ENCODE measurements at regions not wholly inside any gene's neighbourhood (a gene's known extent, or its start where the extent isn't known, plus 50 kb on each side); places are given as distances from the start of the nearest gene placed in this dataset.

DNA sequence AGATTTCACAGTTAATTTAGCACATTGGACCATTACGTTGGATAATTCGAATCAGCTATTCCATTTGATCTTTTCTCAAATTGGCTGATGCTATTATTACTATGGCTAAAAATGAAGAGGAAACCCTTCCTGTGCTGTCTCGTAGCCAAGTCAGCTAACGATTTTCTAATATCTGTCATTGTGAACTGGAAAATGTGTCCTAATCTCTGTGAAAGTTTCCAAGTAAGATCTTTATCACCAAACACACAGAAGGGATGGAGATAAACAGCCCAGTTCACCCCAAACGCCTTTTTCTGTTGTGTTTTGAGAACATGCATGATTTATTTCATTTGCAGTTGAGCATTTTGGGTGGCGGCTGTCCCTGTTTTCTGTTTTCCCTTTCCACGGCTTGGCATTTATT is 312.8 kb downstream of the FOXL1 start:
- no peaks in the 10 kb centered on the region for H3K4me1 ChIP-seq (ENCODE audit: insufficient read depth, low read length)
- H3K27me3 ChIP-seq (ENCODE audit: insufficient read depth, low read length), result no peaks in the 10 kb centered on the region
- no peaks in the 10 kb centered on the region for H3K36me3 ChIP-seq (ENCODE audit: insufficient read depth, low read depth, low read length)
- no peak overlapping the region for H3K9ac ChIP-seq (ENCODE audit: low read depth, low read length)
- H3K27ac ChIP-seq (ENCODE audit: low read length), result no peak overlapping the region
- H3K9me3 ChIP-seq (ENCODE audit: insufficient read depth, low read depth, low read length), result no peaks in the 10 kb centered on the region
- H3K4me3 ChIP-seq (ENCODE audit: low read length), result no peak overlapping the region

DNA sequence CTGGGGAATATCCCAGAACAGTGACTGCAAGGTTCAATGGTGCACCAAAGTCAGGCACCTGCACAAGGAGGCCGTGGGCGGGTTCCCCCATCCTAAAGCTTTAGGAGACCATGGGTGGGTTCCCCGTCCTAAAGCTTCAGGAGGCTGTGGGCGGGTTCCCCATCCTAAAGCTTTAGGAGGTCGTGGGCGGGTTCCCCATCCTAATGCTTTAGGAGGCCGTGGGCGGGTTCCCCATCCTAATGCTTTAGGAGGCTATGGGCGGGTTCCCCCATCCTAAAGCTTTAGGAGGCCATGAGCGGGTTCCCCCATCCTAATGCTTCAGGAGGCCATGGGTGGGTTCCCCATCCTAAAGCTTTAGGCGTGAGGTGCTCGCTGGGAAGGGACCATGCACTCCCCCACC is 313.3 kb downstream of the FOXL1 start:
- no peaks in the 10 kb centered on the region for H3K36me3 ChIP-seq (ENCODE audit: insufficient read depth, low read depth, low read length)
- no peaks in the 10 kb centered on the region for H3K9me3 ChIP-seq (ENCODE audit: insufficient read depth, low read depth, low read length)
- no peaks in the 10 kb centered on the region for H3K27me3 ChIP-seq (ENCODE audit: insufficient read depth, low read length)
- no peaks in the 10 kb centered on the region for H3K4me1 ChIP-seq (ENCODE audit: insufficient read depth, low read length)
- no peak overlapping the region for H3K4me3 ChIP-seq (ENCODE audit: low read length)
- no peak overlapping the region for H3K9ac ChIP-seq (ENCODE audit: low read depth, low read length)
- H3K27ac ChIP-seq (ENCODE audit: low read length), result no peak overlapping the region

DNA sequence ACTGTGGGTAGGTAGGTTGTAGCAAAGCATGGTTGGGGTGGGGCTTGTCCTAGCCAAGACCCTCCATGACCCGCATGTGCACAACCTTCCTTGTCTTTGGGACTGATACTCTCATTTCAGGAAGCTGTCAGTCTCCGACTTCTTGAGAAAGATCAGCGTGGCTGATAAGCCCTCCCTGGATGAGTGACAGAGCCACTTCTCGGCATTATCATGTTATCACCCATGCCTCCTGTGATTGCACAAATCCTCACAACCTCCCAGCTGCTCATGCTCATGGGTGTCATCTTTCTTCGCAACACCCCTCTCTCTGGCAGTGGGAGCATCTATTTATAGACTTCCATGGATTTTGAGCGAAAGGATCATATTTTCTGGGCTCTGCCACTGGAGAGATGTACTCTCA is 314.2 kb downstream of the FOXL1 start:
- no peak overlapping the region for H3K27ac ChIP-seq (ENCODE audit: low read length)
- no peaks in the 10 kb centered on the region for H3K4me1 ChIP-seq (ENCODE audit: insufficient read depth, low read length)

DNA sequence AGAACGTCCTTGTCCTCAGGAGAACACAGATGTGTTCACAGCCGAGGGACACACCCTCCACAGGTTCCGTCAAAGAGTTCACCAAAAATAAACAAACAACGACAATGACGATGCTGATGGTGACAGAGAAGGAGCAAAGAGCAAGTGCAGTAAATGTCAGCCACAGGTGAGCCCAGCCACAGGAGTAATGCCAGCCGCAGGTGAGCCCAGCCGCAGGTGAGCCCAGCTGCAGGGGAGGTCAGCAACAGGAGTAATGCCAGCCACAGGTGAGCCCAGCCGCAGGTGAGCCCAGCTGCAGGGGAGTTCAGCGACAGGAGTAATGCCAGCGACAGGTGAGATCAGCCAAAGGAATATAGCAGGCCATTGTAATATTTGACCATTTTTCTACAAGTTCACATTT is 315.2 kb downstream of the FOXL1 start:
- no peak overlapping the region for H3K9ac ChIP-seq (ENCODE audit: low read depth, low read length)
- no peaks in the 10 kb centered on the region for H3K9me3 ChIP-seq (ENCODE audit: insufficient read depth, low read depth, low read length)
- no peak overlapping the region for H3K4me3 ChIP-seq (ENCODE audit: low read length)
- no peaks in the 10 kb centered on the region; the same call in 1 of the 2 replicates for H3K27me3 ChIP-seq (ENCODE audit: insufficient read depth, low read length)
- H3K4me1 ChIP-seq (ENCODE audit: insufficient read depth, low read length), result no peaks in the 10 kb centered on the region
- no peaks in the 10 kb centered on the region for H3K36me3 ChIP-seq (ENCODE audit: insufficient read depth, low read depth, low read length)
- H3K27ac ChIP-seq (ENCODE audit: low read length), result no peak overlapping the region

More for the DNA sequence above, 314.2 kb downstream of the FOXL1 start:
- H3K9me3 ChIP-seq (ENCODE audit: insufficient read depth, low read depth, low read length), result no peaks in the 10 kb centered on the region
- no peak overlapping the region for H3K9ac ChIP-seq (ENCODE audit: low read depth, low read length)
- H3K27me3 ChIP-seq (ENCODE audit: insufficient read depth, low read length), result no peaks in the 10 kb centered on the region
- H3K4me3 ChIP-seq (ENCODE audit: low read length), result no peak overlapping the region
- no peaks in the 10 kb centered on the region for H3K36me3 ChIP-seq (ENCODE audit: insufficient read depth, low read depth, low read length)

DNA sequence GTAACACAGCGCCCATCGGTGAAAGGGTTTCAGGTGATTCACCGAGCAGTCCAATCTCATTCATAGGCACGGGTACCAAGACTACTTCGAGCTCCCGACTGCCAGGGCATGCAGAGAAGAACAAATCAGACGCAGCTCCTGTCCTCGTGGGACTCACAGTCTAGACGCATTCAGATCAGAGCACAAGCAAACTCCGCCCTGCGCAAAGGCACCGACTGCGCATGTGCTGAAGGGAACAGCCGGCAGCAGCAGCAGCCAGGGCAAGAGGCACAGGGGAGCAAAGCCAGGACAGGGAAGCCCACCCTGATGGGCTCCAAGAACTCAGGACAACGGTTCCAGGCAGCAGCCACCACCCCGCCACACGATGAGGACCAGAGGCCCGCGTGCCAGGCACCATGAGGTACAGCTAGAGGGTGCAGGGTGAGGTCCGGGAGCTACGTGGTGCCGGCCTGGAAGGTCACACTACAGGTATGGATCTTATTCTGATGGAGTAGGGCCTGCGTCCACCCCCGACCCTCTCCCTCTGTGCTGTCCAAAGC is 315.7 kb downstream of the FOXL1 start:
- H3K9me3 ChIP-seq (ENCODE audit: insufficient read depth, low read depth, low read length), result no peaks in the 10 kb centered on the region
- H3K9ac ChIP-seq (ENCODE audit: low read depth, low read length), result no peak overlapping the region
- H3K4me3 ChIP-seq (ENCODE audit: low read length), result no peak overlapping the region
- no peak overlapping the region for H3K27ac ChIP-seq (ENCODE audit: low read length)
- H3K36me3 ChIP-seq (ENCODE audit: insufficient read depth, low read depth, low read length), result no peaks in the 10 kb centered on the region
- no peaks in the 10 kb centered on the region for H3K4me1 ChIP-seq (ENCODE audit: insufficient read depth, low read length)
- H3K27me3 ChIP-seq (ENCODE audit: insufficient read depth, low read length), result no peaks in the 10 kb centered on the region; the same call in 1 of the 2 replicates

DNA sequence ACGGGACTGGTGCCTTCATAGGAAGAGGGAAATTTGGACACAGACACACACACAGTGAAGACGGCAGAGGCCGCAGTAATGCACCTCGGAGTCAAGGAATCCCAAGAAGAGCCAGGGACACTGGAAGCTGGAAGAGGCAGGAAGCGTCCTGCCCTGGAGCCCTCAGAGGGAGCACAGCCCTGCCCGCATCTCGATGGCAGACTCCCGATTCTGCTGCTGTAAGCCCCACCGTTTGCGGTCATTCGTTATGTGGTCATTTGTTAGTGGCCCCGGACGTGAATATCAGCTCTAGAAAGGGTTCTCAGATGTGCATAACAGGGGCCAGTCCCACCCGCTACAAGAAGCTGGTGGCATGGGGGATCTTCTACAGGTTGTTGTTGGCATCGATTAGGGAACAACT is 316.6 kb downstream of the FOXL1 start:
- Histone ChIP-seq H3K4me3 (ENCODE audit: low read length) (no peak overlapping the region), H3K27ac (ENCODE audit: low read length) (no peak overlapping the region), H3K9me3 (ENCODE audit: insufficient read depth, low read depth, low read length) (no peaks in the 10 kb centered on the region), H3K27me3 (ENCODE audit: insufficient read depth, low read length) (no peaks in the 10 kb centered on the region; the same call in 1 of the 2 replicates), H3K36me3 (ENCODE audit: insufficient read depth, low read depth, low read length) (no peaks in the 10 kb centered on the region), H3K4me1 (ENCODE audit: insufficient read depth, low read length) (no peaks in the 10 kb centered on the region), H3K9ac (ENCODE audit: low read depth, low read length) (no peak overlapping the region)

DNA sequence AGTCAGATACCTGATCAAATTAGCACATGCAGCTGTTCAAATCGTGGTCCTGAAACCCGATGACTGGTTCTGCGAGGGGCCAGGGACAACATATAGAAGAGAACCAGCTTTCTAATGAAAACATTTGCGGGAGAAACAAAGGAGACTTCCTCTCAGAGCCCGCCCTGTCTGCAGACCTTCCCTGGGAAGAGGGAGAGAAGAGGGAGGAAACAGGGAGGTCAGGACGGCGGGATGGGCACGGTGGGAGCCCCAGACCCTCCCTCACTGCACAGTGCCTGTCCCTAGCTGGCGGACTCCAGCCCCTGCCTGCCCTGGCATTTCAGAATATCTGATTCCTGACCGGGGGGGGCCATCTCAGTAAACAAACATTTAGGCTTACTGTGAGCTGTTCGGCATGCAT is 317.3 kb downstream of the FOXL1 start:
- Histone ChIP-seq H3K9ac (ENCODE audit: low read depth, low read length) (no peak overlapping the region), H3K27ac (ENCODE audit: low read length) (no peak overlapping the region), H3K9me3 (ENCODE audit: insufficient read depth, low read depth, low read length) (no peaks in the 10 kb centered on the region), H3K4me1 (ENCODE audit: insufficient read depth, low read length) (no peaks in the 10 kb centered on the region), H3K4me3 (ENCODE audit: low read length) (no peak overlapping the region), H3K36me3 (ENCODE audit: insufficient read depth, low read depth, low read length) (no peaks in the 10 kb centered on the region), H3K27me3 (ENCODE audit: insufficient read depth, low read length) (no peaks in the 10 kb centered on the region; the same call in 1 of the 2 replicates)

DNA sequence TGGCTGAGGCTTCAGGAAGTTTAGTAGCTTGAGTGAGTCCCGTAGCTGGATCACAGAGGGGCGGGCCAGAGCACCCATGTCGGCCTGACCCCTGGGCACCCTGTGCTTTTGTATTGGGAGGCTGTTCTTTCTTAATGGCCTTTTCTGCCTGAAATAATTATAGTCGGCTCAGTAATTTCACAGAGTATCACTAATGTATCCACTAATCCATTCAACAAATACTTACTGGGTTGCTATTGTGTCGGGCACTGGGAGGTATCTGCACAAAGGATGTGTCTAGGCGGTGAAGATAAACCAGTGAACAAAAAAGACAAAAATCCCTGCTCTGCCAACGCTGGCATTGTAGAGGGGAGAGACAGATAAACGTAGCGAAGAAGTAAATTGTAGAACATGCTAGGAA is 318.6 kb downstream of the FOXL1 start:
- H3K27me3 ChIP-seq (ENCODE audit: insufficient read depth, low read length), result no peaks in the 10 kb centered on the region; the same call in 1 of the 2 replicates
- H3K9me3 ChIP-seq (ENCODE audit: insufficient read depth, low read depth, low read length), result no peaks in the 10 kb centered on the region
- H3K4me1 ChIP-seq (ENCODE audit: insufficient read depth, low read length), result no peaks in the 10 kb centered on the region
- no peak overlapping the region for H3K4me3 ChIP-seq (ENCODE audit: low read length)
- no peak overlapping the region for H3K9ac ChIP-seq (ENCODE audit: low read depth, low read length)
- H3K36me3 ChIP-seq (ENCODE audit: insufficient read depth, low read depth, low read length), result no peaks in the 10 kb centered on the region
- H3K27ac ChIP-seq (ENCODE audit: low read length), result no peak overlapping the region

DNA sequence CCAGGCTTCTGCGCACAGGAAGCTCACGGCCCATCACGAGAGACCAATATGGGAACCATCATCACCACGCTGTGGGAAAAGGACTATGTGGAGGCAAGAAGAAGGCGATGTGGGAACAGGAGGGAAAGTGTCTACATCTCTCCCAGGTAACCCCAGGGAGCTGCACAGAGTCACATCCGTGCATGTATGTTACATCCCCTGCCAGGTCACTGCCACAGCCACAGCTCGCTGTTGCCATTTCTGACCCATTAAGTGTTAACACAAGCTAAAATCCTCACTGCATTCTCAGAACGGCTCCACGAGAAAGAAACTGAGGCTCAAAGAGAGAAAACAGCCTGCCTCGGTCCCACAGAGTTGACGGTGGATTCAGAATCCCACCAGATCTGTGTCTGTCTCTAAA is 319.1 kb downstream of the FOXL1 start:
- Histone ChIP-seq H3K4me3 (ENCODE audit: low read length) (no peak overlapping the region), H3K27me3 (ENCODE audit: insufficient read depth, low read length) (no peaks in the 10 kb centered on the region; the same call in 1 of the 2 replicates), H3K27ac (ENCODE audit: low read length) (no peak overlapping the region), H3K36me3 (ENCODE audit: insufficient read depth, low read depth, low read length) (no peaks in the 10 kb centered on the region), H3K9me3 (ENCODE audit: insufficient read depth, low read depth, low read length) (no peaks in the 10 kb centered on the region), H3K9ac (ENCODE audit: low read depth, low read length) (no peak overlapping the region), H3K4me1 (ENCODE audit: insufficient read depth, low read length) (no peaks in the 10 kb centered on the region)

DNA sequence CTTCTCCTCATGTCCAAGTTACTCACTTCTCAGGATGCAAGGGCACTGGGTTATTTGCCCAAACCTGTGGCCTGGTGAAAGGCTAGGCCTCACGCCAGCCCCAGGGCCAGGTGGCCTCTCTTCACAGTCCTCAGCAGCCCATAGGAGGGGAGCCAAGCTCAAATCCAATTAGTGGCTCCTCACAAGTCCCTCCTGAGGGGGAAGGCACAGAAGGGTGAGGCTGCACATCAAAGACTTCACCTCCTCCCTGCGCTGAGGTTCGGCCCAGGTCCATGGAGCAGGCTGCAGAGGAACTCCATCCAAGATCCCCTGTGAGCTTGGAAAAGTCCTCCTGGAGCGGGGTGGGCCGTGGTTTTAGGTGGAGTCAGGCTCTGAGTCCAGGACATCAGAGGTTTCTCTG is 320.0 kb downstream of the FOXL1 start:
- H3K27me3 ChIP-seq (ENCODE audit: insufficient read depth, low read length), result no peaks in the 10 kb centered on the region; the same call in 1 of the 2 replicates
- H3K9me3 ChIP-seq (ENCODE audit: insufficient read depth, low read depth, low read length), result no peaks in the 10 kb centered on the region
- H3K4me3 ChIP-seq (ENCODE audit: low read length), result no peak overlapping the region
- no peak overlapping the region for H3K27ac ChIP-seq (ENCODE audit: low read length)
- H3K4me1 ChIP-seq (ENCODE audit: insufficient read depth, low read length), result no peaks in the 10 kb centered on the region
- no peaks in the 10 kb centered on the region for H3K36me3 ChIP-seq (ENCODE audit: insufficient read depth, low read depth, low read length)
- no peak overlapping the region for H3K9ac ChIP-seq (ENCODE audit: low read depth, low read length)

DNA sequence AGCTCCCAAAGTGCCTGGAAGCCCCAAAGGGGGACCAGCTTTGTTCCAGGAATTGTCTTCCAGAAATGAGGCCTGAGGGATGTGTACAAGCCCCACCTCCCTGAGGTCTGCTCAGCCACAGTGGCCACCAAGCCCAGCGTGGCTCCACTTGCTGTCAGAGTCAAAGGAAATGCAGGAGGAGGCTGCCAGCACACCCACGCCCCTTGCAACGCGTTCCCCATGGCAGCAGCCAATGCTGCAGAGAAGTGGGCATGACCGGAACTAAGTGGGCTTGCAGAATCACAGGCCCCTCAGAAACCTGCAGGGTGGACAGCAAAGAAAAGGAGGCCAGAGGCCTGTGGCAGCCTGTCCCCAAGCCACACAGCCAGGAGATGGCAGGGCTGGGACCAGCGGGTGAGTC is 320.8 kb downstream of the FOXL1 start:
- Histone ChIP-seq H3K27ac (ENCODE audit: low read length) (no peak overlapping the region), H3K4me3 (ENCODE audit: low read length) (no peak overlapping the region), H3K4me1 (ENCODE audit: insufficient read depth, low read length) (no peaks in the 10 kb centered on the region), H3K9me3 (ENCODE audit: insufficient read depth, low read depth, low read length) (no peaks in the 10 kb centered on the region), H3K9ac (ENCODE audit: low read depth, low read length) (no peak overlapping the region), H3K36me3 (ENCODE audit: insufficient read depth, low read depth, low read length) (no peaks in the 10 kb centered on the region), H3K27me3 (ENCODE audit: insufficient read depth, low read length) (no peaks in the 10 kb centered on the region; the same call in 1 of the 2 replicates)

DNA sequence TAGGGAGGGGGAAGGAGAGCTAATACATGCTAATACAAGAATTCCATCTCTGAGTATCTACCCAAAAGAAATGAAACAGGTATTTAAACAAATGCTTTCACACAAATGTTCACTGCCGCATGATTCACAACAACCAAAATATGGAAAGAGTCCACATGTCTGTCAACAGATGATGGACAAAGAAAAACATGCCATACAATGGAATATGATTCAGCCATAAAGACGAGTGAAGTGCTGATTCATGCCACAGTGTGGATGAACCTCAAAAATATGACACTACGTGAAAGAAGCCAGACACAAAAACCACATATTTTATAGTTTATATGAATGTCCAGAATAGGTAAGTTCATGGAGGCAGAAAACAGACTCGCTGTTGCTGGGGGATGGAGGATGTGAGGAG is 321.4 kb downstream of the FOXL1 start:
- no peaks in the 10 kb centered on the region for H3K9me3 ChIP-seq (ENCODE audit: insufficient read depth, low read depth, low read length)
- no peaks in the 10 kb centered on the region; the same call in 1 of the 2 replicates for H3K27me3 ChIP-seq (ENCODE audit: insufficient read depth, low read length)
- H3K4me3 ChIP-seq (ENCODE audit: low read length), result no peak overlapping the region
- no peak overlapping the region for H3K9ac ChIP-seq (ENCODE audit: low read depth, low read length)
- H3K27ac ChIP-seq (ENCODE audit: low read length), result no peak overlapping the region
- H3K36me3 ChIP-seq (ENCODE audit: insufficient read depth, low read depth, low read length), result no peaks in the 10 kb centered on the region
- no peaks in the 10 kb centered on the region for H3K4me1 ChIP-seq (ENCODE audit: insufficient read depth, low read length)
